Epithelial cell of proximal tubule (primary cell): ENCODE measurements at regions not wholly inside any gene's neighbourhood (a gene's known extent, or its start where the extent isn't known, plus 50 kb on each side); places are given as distances from the start of the nearest gene placed in this dataset.

ENCODE experiments used
- DNase-seq: peaks from one replicate; pipeline ENCODE4 v3.0.0-alpha.2; 2011; ENCODE audit warnings: low read depth
- H3K4me3 ChIP-seq: 2 replicates; pipeline ENCODE4 v1.5.1; 2011; ENCODE audit warnings: low read depth, mild to moderate bottlenecking, low read length
- TF ChIP-seq, protein P1 (sequence below): conservative IDR thresholded peaks from 2 replicates; pipeline ENCODE4 v1.5.1; 2012; ENCODE audit warnings: low read depth, mild to moderate bottlenecking, low read length

DNA sequence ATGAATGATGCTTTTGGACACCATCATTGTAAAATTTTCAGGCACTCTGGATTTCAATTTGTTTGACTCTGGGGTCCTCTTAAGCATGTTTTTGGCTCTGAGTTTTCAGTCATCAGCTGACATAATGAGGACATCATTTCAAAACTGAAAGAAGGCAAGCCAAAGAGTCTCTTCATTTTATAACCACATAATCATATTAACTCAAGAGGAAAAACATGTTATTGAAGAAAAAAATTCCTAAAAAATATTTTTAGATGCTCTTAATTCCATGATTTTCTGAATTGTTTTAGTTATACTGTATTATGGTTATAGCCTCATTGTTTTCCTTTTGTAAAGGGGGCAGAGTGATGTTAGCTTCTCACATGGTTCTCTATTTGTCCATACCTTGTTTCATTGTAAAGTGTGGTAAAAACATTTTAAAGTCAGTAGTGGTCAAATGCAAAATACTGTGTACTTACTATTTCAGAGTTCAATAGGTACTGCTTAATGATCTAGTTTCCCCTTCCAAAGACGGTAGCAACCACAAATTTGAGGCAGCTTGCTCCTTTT is 472.1 kb downstream of the DMRT2 start:
- TF ChIP-seq, protein P1, sequence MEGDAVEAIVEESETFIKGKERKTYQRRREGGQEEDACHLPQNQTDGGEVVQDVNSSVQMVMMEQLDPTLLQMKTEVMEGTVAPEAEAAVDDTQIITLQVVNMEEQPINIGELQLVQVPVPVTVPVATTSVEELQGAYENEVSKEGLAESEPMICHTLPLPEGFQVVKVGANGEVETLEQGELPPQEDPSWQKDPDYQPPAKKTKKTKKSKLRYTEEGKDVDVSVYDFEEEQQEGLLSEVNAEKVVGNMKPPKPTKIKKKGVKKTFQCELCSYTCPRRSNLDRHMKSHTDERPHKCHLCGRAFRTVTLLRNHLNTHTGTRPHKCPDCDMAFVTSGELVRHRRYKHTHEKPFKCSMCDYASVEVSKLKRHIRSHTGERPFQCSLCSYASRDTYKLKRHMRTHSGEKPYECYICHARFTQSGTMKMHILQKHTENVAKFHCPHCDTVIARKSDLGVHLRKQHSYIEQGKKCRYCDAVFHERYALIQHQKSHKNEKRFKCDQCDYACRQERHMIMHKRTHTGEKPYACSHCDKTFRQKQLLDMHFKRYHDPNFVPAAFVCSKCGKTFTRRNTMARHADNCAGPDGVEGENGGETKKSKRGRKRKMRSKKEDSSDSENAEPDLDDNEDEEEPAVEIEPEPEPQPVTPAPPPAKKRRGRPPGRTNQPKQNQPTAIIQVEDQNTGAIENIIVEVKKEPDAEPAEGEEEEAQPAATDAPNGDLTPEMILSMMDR, result no peak
- no peak overlapping the region for H3K4me3 ChIP-seq

DNA sequence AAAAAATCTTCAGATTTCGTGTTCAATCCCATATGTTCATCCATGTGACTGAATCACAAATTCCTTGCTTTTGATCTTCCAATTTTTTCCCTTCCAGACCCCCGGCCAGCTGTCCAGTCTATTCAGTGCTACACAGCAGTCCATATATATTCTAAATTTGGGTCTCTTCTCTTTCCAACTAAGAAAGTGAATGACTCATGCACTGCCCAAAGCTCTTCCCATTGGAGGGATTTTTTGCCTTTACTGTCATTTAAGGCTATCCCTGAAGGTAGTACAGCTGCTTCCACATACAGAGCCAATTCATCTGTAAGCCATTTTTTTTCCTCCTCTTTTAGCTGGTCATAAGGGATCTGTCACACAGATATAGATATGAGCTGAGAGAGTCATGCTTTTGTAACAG is 478.3 kb downstream of the DMRT2 start:
- no peak overlapping the region for H3K4me3 ChIP-seq
- TF ChIP-seq, protein P1, result no peak
- DNase-seq, result no peak

More for the DNA sequence above, 472.1 kb downstream of the DMRT2 start:
- DNase-seq, result no peak

DNA sequence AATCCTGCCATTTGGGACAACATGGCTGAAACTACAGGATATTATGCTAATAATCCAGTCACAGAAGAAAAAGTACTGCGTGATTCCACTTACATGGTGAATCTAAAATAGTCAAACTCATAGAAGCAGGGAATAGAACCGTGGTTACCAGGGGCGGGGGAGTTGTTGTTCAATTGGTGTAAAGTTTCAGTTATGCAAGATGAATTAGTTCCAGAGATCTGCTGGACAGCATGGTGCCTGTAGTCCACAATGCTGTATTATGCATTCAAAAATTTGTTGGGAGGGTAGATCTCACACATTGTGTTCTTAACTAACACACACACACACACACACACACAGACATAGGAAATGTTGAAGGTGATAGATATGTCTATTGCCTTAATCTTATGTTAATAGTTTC is 480.5 kb downstream of the DMRT2 start:
- H3K4me3 ChIP-seq, result no peak overlapping the region
- TF ChIP-seq, protein P1, result no peak
- DNase-seq, result no peak

DNA sequence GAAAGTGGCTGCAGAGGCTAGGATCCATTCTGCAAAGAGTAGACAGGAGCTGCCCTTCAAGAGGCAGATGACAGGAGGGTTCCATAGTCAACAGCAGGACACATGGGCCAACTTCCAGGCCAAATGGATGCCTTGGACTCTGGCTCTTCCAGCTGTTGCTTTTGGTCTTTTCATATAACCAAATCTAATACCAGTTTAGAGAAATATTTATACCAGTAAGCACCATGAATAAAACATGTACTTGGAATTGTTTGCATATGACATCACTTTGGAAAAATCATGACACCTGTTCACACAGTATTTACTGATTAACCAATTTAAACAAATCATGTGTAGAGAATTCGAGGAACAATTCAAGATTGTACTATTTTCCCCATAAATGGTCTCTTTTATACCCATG is 481.3 kb downstream of the DMRT2 start:
- no peak overlapping the region for H3K4me3 ChIP-seq
- DNase-seq, result no peak
- TF ChIP-seq, protein P1, result no peak

DNA sequence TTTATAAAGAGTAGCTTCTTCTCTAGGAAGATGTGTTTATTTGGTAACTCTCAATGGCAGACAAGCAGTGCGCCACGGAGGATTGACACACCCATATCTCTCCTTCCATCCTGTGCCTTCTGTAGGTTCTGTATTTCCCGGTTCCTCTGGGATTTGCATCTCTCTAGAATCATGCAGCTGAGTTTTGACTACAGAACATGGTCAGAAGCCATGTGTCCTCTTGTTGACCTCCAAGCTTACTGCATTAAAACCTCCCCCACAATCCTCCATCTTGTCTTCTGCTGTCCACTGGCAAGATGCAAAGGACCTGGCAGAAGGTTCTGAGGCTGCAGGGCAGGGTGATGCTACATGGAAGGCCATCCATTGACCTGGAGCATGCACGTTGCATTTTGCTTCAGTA is 482.0 kb downstream of the DMRT2 start:
- H3K4me3 ChIP-seq, result no peak overlapping the region
- no peak for DNase-seq
- TF ChIP-seq, protein P1, result no peak

DNA sequence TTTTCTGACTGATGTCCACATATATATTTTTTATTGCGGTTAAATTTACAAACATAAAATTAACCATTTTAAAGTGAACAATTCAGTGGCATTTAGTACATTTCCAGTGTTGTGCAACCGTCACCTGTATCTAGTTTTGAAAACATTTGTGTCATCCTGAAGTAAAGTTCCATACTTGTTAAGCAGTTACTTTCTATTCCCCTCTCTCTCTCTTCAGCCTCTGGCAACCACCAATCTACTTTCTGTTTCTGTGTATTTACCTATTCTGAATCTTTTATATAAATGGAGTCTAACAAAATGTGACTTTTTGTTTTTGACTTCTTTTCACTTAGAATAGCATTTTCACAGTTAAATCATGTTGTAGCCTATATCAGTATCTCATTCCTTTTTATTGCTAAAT is 480.1 kb upstream of the SMARCA2 start:
- TF ChIP-seq, protein P1, result no peak
- H3K4me3 ChIP-seq, result no peak overlapping the region
- no peak for DNase-seq

DNA sequence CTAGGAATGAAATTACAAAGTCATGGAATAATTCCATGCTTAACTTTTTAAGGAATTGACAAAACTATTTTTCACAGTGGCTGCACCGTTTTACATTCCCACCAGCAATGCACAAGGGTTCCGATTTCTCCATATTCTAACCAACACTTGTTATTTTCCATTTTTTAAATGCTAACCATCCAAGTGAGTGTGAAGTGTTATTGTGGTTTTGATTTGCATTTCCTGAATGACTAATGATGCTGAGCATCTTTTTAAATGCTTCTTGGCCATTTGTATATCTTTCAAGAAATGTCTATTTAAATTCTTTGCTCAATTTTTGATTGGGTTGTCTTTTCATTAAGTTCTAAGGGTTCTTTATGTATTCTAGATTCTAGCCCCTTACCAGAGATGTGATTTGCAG is 479.5 kb upstream of the SMARCA2 start:
- no peak for DNase-seq
- TF ChIP-seq, protein P1, result no peak
- no peak overlapping the region for H3K4me3 ChIP-seq
